CD4-positive, alpha-beta T cell (primary cell): ENCODE measurements at regions not wholly inside any gene's neighbourhood (a gene's known extent, or its start where the extent isn't known, plus 50 kb on each side); places are given as distances from the start of the nearest gene placed in this dataset.

Experiments
- ATAC-seq: fragments of 200-7000 bp; cut with Tn5 transposase; one replicate; pipeline ENCODE4 v1.10.0; 2022; ENCODE audit warnings: mild to moderate bottlenecking; ENCODE audit not compliant: poor library complexity
- CTCF ChIA-PET: fragments of 350-600 bp; sonication (Branson Sonifier 250); formaldehyde crosslinking; loops from one replicate; lab custom pipeline; 2021; ENCODE audit warnings: antibody characterized with exemption, inconsistent platforms; lab: Charles Lee
- POLR2A ChIA-PET: fragments of 350-600 bp; sonication (Branson Sonifier 250); formaldehyde crosslinking; loops from one replicate; lab custom pipeline; 2021; ENCODE audit warnings: antibody characterized with exemption, inconsistent platforms; lab: Charles Lee
- DNase-seq, 14 experiments: peaks; one replicate each; pipeline ENCODE4 v3.0.0-alpha.2; 2013 to 2020; ENCODE audit warnings: mixed read lengths in 2 of 14
- H3K27ac ChIP-seq, 2 donors: one replicate each; pipeline versions ENCODE4 v1.5.1 to v1.7.0; 2013; ENCODE audit warnings: low read length in 2 of 2, low read depth in 1 of 2, mild to moderate bottlenecking in 1 of 2
- H3K27me3 ChIP-seq, 2 experiments: 1 replicate in 1 of 2; 2 replicates in 1 of 2; pipeline versions ENCODE4 v1.6.1 to v1.7.0; 2013; ENCODE audit warnings: low read length in 2 of 2, control low read depth in 1 of 2, mild to moderate bottlenecking in 1 of 2, moderate library complexity in 1 of 2; ENCODE audit not compliant: insufficient read depth in 2 of 2, control insufficient read depth in 1 of 2
- H3K36me3 ChIP-seq: one replicate; pipeline ENCODE4 v1.6.1; 2013; ENCODE audit warnings: low read length, control low read depth; ENCODE audit not compliant: insufficient read depth
- H3K4me1 ChIP-seq: one replicate; pipeline ENCODE4 v1.6.1; 2013; ENCODE audit warnings: low read length, control low read depth; ENCODE audit not compliant: insufficient read depth
- H3K4me3 ChIP-seq: one replicate; pipeline ENCODE4 v1.5.1; 2013; ENCODE audit warnings: mild to moderate bottlenecking, low read length, moderate library complexity
- H3K9me3 ChIP-seq, 2 experiments: 1 replicate in 1 of 2; 2 replicates in 1 of 2; pipeline versions ENCODE4 v1.6.1 to v1.7.0; 2013; ENCODE audit warnings: low read length in 2 of 2, mild to moderate bottlenecking in 2 of 2, control low read depth in 1 of 2, moderate library complexity in 1 of 2; ENCODE audit not compliant: control insufficient read depth in 1 of 2, insufficient read depth in 1 of 2
- H3K27ac Mint-ChIP-seq: one replicate; pipeline ENCODE4 v1.8.0; 2020; ENCODE audit warnings: mixed read lengths
- H3K27me3 Mint-ChIP-seq: one replicate; pipeline ENCODE4 v1.8.0; 2021; ENCODE audit warnings: mixed read lengths
- H3K36me3 Mint-ChIP-seq: one replicate; pipeline ENCODE4 v1.8.0; 2021; ENCODE audit warnings: low read depth, mixed read lengths
- H3K4me1 Mint-ChIP-seq: one replicate; pipeline ENCODE4 v1.8.0; 2021; ENCODE audit warnings: low read depth, mixed read lengths
- H3K4me3 Mint-ChIP-seq: one replicate; pipeline ENCODE4 v1.8.0; 2020; ENCODE audit warnings: mild to moderate bottlenecking, mixed read lengths
- H3K9me3 Mint-ChIP-seq: one replicate; pipeline ENCODE4 v1.8.0; 2020; ENCODE audit warnings: mixed read lengths
- CTCF ChIP-seq: fragments of 200-600 bp; IDR thresholded peaks from one replicate; pipeline ENCODE4 v1.8.0; 2022; ENCODE audit warnings: antibody characterized with exemption, mild to moderate bottlenecking
- intact Hi-C, 2 experiments: fragments of 100-400 bp; cut with DNase I in 1 of 2; cut with micrococcal nuclease in 1 of 2; formaldehyde crosslinking; loops; one replicate each; pipeline versions ENCODE4 v1.15.1 to v1.9.0; 2023 to 2025; cut with DNase I, micrococcal nuclease

- ATAC-seq (no peak), DNase-seq (peak in 1 of 14 experiments; percentile 15)
- Histone ChIP-seq H3K4me3 (no peak overlapping the region), H3K9me3 (no peaks in the 10 kb centered on the region), H3K36me3 (no peaks in the 10 kb centered on the region), H3K27me3 (no peaks in the 10 kb centered on the region), H3K27ac (no peak overlapping the region), H3K4me1 (no peaks in the 10 kb centered on the region)
- POLR2A ChIA-PET = no interaction called here
- Mint-ChIP-seq H3K27me3 (peaks cover 5% of the 10 kb centered on the region), H3K4me3 (no peak overlapping the region), H3K27ac (no peak overlapping the region), H3K4me1 (no peaks in the 10 kb centered on the region), H3K36me3 (no peaks in the 10 kb centered on the region), H3K9me3 (no peaks in the 10 kb centered on the region)
- CTCF ChIA-PET = interaction anchor here (0.7 kb wide), 1 partner anchor 594 kb away, joined by 3 read pairs; no protein-coding TSS in a partner anchor
- TF ChIP-seq CTCF = no peak
- intact Hi-C loops = no loop called here
These were observed 179.2 kb downstream of the MACROH2A1 start for GRCh38 chr5:135219868-135220267.

- ATAC-seq (no peak), DNase-seq (no peak)
- Mint-ChIP-seq H3K9me3 (no peaks in the 10 kb centered on the region), H3K4me3 (no peak overlapping the region), H3K27me3 (peaks cover 5% of the 10 kb centered on the region), H3K36me3 (no peaks in the 10 kb centered on the region), H3K27ac (no peak overlapping the region), H3K4me1 (no peaks in the 10 kb centered on the region)
- no peak overlapping the region for H3K27ac ChIP-seq
- ChIA-PET POLR2A (no interaction called here), CTCF (no interaction called here)
- no peak for TF ChIP-seq CTCF
- H3K4me3 ChIP-seq = no peak overlapping the region
- no peaks in the 10 kb centered on the region for H3K36me3 ChIP-seq
- H3K9me3 ChIP-seq = no peaks in the 10 kb centered on the region
- intact Hi-C loops = no loop called here
- H3K4me1 ChIP-seq = no peaks in the 10 kb centered on the region
- no peaks in the 10 kb centered on the region for H3K27me3 ChIP-seq
These were observed 180.1 kb downstream of the MACROH2A1 start for GRCh38 chr5:135218790-135219568.

- no peak overlapping the region for H3K4me3 ChIP-seq
- no peaks in the 10 kb centered on the region for H3K36me3 ChIP-seq
- no peaks in the 10 kb centered on the region for H3K9me3 Mint-ChIP-seq
- DNase-seq (no peak), ATAC-seq (no peak)
- H3K27me3 ChIP-seq = no peaks in the 10 kb centered on the region
- H3K4me3 Mint-ChIP-seq = no peak overlapping the region
- H3K4me1 ChIP-seq = no peaks in the 10 kb centered on the region
- peaks cover 5% of the 10 kb centered on the region for H3K27me3 Mint-ChIP-seq
- intact Hi-C loops = no loop called here
- POLR2A ChIA-PET = no interaction called here
- H3K27ac Mint-ChIP-seq = no peak overlapping the region
- H3K9me3 ChIP-seq = no peaks in the 10 kb centered on the region
- TF ChIP-seq CTCF = no peak
- H3K27ac ChIP-seq = no peak overlapping the region
- no peaks in the 10 kb centered on the region for H3K4me1 Mint-ChIP-seq
- no peaks in the 10 kb centered on the region for H3K36me3 Mint-ChIP-seq
- CTCF ChIA-PET = no interaction called here
These were observed 180.6 kb downstream of the MACROH2A1 start for GRCh38 chr5:135218486-135218755.
